ENCODE measurements at regions not wholly inside any gene's neighbourhood (a gene's known extent, or its start where the extent isn't known, plus 50 kb on each side); places are given as distances from the start of the nearest gene placed in this dataset.

DNA sequence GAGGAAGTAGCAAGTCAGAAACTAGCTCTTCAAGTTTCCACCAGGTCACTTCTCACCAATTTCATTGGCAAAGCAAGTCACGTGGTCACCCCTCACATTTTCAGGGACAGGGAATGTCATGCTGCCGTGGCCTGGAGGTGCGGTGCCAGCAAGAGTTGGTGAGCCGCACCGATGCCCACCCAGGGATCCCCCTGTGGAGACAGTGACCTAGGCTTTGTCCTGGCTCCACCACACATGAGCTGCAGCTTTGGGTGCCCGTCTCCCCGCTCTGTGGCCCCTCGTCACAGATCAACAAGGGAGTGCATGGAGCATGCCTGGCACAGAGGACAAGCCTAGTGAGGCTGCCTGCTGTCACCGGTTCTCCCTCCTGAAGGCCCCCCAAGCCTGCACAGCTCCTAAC is 226.7 kb upstream of the PPP2R2D start:
- H3K4ac ChIP-seq (ENCODE audit: low read depth, low read length) = no peak overlapping the region
- H3K56ac ChIP-seq (ENCODE audit: insufficient read length, low read depth, low read length) = no peak overlapping the region
- no peak overlapping the region for H4K91ac ChIP-seq (ENCODE audit: insufficient read length, low read depth, low read length)
- H3K23me2 ChIP-seq (ENCODE audit: insufficient read length, low read depth, low read length, poor library complexity, severe bottlenecking) = peaks cover 2% of the 10 kb centered on the region
- H3K14ac ChIP-seq (ENCODE audit: insufficient read depth, low read length) = no peak overlapping the region; the same call in 1 of the 2 replicates
- TF ChIP-seq, protein P1, sequence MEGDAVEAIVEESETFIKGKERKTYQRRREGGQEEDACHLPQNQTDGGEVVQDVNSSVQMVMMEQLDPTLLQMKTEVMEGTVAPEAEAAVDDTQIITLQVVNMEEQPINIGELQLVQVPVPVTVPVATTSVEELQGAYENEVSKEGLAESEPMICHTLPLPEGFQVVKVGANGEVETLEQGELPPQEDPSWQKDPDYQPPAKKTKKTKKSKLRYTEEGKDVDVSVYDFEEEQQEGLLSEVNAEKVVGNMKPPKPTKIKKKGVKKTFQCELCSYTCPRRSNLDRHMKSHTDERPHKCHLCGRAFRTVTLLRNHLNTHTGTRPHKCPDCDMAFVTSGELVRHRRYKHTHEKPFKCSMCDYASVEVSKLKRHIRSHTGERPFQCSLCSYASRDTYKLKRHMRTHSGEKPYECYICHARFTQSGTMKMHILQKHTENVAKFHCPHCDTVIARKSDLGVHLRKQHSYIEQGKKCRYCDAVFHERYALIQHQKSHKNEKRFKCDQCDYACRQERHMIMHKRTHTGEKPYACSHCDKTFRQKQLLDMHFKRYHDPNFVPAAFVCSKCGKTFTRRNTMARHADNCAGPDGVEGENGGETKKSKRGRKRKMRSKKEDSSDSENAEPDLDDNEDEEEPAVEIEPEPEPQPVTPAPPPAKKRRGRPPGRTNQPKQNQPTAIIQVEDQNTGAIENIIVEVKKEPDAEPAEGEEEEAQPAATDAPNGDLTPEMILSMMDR (conservative IDR thresholded peaks at IDR 0.05) = no peak
- H2BK12ac ChIP-seq (ENCODE audit: insufficient read length, low read depth, low read length) = no peak overlapping the region
- peaks cover 25% of the 10 kb centered on the region for H3K27me3 Mint-ChIP-seq (ENCODE audit: low read depth)
- H2BK5ac ChIP-seq (ENCODE audit: insufficient read length, low read length) = no peak overlapping the region
- no peak overlapping the region for H3K27ac Mint-ChIP-seq
- H3K4me1 ChIP-seq (ENCODE audit: insufficient read depth, low read length) = peaks cover 5% of the 10 kb centered on the region; the same call in 1 of the 2 replicates
- no peak overlapping the region for H3K9ac ChIP-seq (ENCODE audit: extremely low read depth, insufficient read length, low read length)
- H3K36me3 Mint-ChIP-seq (ENCODE audit: insufficient read depth in 1 of 3, low read depth in 3 of 3) = peaks cover 2 to 18% (median 9%) of the 10 kb centered on the region in 3 experiments; a peak in 5 of 7 replicates
- no peak overlapping the region for H3K23ac ChIP-seq (ENCODE audit: insufficient read length, low read depth, low read length)
- no peak overlapping the region for H2BK120ac ChIP-seq (ENCODE audit: low read depth, low read length, poor library complexity, severe bottlenecking)
- no peak overlapping the region for H2AFZ ChIP-seq (ENCODE audit: low read length)
- H4K20me1 ChIP-seq (ENCODE audit: control insufficient read depth, insufficient read depth, insufficient read length) = no peaks in the 10 kb centered on the region
- H4K5ac ChIP-seq (ENCODE audit: insufficient read length, low read depth, low read length) = no peak overlapping the region
- WGBS (ENCODE audit: extremely low coverage, insufficient read length, low lambda C conversion rate) = no CpG with 5 or more reads among the region's 9 CpGs
- H3K4me1 Mint-ChIP-seq = peaks cover 31 to 33% of the 10 kb centered on the region in 2 experiments
- no peaks in the 10 kb centered on the region for H3K79me2 ChIP-seq (ENCODE audit: insufficient read depth, low read length)
- no peak overlapping the region for H3T11ph ChIP-seq (ENCODE audit: low read length)
- no peak overlapping the region for H4K8ac ChIP-seq (replicated peaks; ENCODE audit: insufficient read length, low read depth, low read length)
- H2BK15ac ChIP-seq (ENCODE audit: low read depth, low read length) = no peak overlapping the region
- no peaks in the 10 kb centered on the region for H3K79me1 ChIP-seq (ENCODE audit: insufficient read depth, low read depth, low read length, poor library complexity, severe bottlenecking)
- H3K4me3 Mint-ChIP-seq = no peak overlapping the region
- H3K18ac ChIP-seq (ENCODE audit: insufficient read length, low read depth, low read length) = no peak overlapping the region
- H3K9me3 ChIP-seq (ENCODE audit: control insufficient read depth, low read depth, low read length) = no peaks in the 10 kb centered on the region
- no peak for DNase-seq
- no peaks in the 10 kb centered on the region for H3K27me3 ChIP-seq (ENCODE audit: insufficient read depth, low read length)
- H3K27ac ChIP-seq (ENCODE audit: insufficient read length, low read depth, low read length) = no peak overlapping the region
- H2AK5ac ChIP-seq (ENCODE audit: insufficient read length, low read length) = no peak overlapping the region
- no peak overlapping the region for H2BK20ac ChIP-seq (ENCODE audit: low read depth, low read length, poor library complexity, severe bottlenecking)
- H3K4me2 ChIP-seq (ENCODE audit: insufficient read depth, insufficient read length, low read length) = no peak overlapping the region
- H3K9me3 Mint-ChIP-seq = peaks cover 17 to 18% of the 10 kb centered on the region in 2 experiments
